Hepatic stellate cell (primary cell): ENCODE measurements at regions not wholly inside any gene's neighbourhood (a gene's known extent, or its start where the extent isn't known, plus 50 kb on each side); places are given as distances from the start of the nearest gene placed in this dataset.
"Not testable (repeated sequence)": the region's sequence is repeated elsewhere in the genome, so short reads cannot be mapped to it uniquely, and the experiment has no call there.

Experiments
- DNase-seq: peaks from one replicate; pipeline ENCODE4 v3.0.0; 2011; ENCODE audit warnings: low spot score

GRCh38 chr2:199216253-199216652, 241.5 kb downstream of the SATB2 start:
- no peak for DNase-seq

- no peak for DNase-seq
These were observed 250.7 kb downstream of the SATB2 start for GRCh38 chr2:199207011-199207410.

GRCh38 chr2:199206536-199206935, 251.2 kb downstream of the SATB2 start:
- DNase-seq = no peak

- DNase-seq = no peak
These were observed 254.8 kb downstream of the SATB2 start for GRCh38 chr2:199202964-199203363.

GRCh38 chr2:199201539-199201938, 256.2 kb downstream of the SATB2 start:
- DNase-seq = no peak

GRCh38 chr2:199199797-199200196, 257.9 kb downstream of the SATB2 start:
- no peak for DNase-seq

- DNase-seq = no peak
These were observed 260.3 kb downstream of the SATB2 start for GRCh38 chr2:199197448-199197847.

GRCh38 chr2:199196686-199197085, 261.1 kb downstream of the SATB2 start:
- no peak for DNase-seq

- DNase-seq = no peak
These were observed 261.7 kb downstream of the SATB2 start for GRCh38 chr2:199195927-199196502.

GRCh38 chr2:199191461-199191860, 266.3 kb downstream of the SATB2 start:
- DNase-seq = no peak

- no peak for DNase-seq
These were observed 268.5 kb downstream of the SATB2 start for GRCh38 chr2:199189229-199189628.

GRCh38 chr2:199186301-199186751, 271.4 kb downstream of the SATB2 start:
- DNase-seq = no peak

GRCh38 chr2:199185174-199185573, 272.6 kb downstream of the SATB2 start:
- DNase-seq = not testable (repeated sequence)

- no peak for DNase-seq
These were observed 293.9 kb downstream of the SATB2 start for GRCh38 chr2:199163613-199164458.

- no peak for DNase-seq
These were observed 296.9 kb downstream of the SATB2 start for GRCh38 chr2:199160677-199161465.

GRCh38 chr2:199160081-199160480, 297.7 kb downstream of the SATB2 start:
- no peak for DNase-seq

GRCh38 chr2:199148076-199148845, 309.5 kb downstream of the SATB2 start:
- DNase-seq = no peak

- DNase-seq = no peak
These were observed 310.5 kb downstream of the SATB2 start for GRCh38 chr2:199147216-199147615.

GRCh38 chr2:199144546-199144945, 313.2 kb downstream of the SATB2 start:
- DNase-seq = no peak

GRCh38 chr2:199144036-199144435, 313.7 kb downstream of the SATB2 start:
- DNase-seq = no peak

- no peak for DNase-seq
These were observed 321.1 kb downstream of the SATB2 start for GRCh38 chr2:199136681-199137080.

- DNase-seq = no peak
These were observed 321.5 kb downstream of the SATB2 start for GRCh38 chr2:199136242-199136641.
